Fibroblast of pulmonary artery (primary cell): ENCODE measurements at regions not wholly inside any gene's neighbourhood (a gene's known extent, or its start where the extent isn't known, plus 50 kb on each side); places are given as distances from the start of the nearest gene placed in this dataset.

Experiments
- DNase-seq: peaks from one replicate; pipeline ENCODE4 v3.0.0-alpha.2; 2010; ENCODE audit warnings: low read depth
- H3K4me3 ChIP-seq: replicated peaks from 2 replicates; pipeline ENCODE4 v1.5.1; 2011; ENCODE audit warnings: low read depth, mild to moderate bottlenecking, control low read depth, low read length, moderate library complexity
- TF ChIP-seq, protein P1 (sequence below): IDR thresholded peaks from 2 replicates; pipeline ENCODE4 v1.5.1; 2011; ENCODE audit warnings: mild to moderate bottlenecking, control low read depth, low read length, inconsistent platforms; ENCODE audit errors: missing control alignments

DNA sequence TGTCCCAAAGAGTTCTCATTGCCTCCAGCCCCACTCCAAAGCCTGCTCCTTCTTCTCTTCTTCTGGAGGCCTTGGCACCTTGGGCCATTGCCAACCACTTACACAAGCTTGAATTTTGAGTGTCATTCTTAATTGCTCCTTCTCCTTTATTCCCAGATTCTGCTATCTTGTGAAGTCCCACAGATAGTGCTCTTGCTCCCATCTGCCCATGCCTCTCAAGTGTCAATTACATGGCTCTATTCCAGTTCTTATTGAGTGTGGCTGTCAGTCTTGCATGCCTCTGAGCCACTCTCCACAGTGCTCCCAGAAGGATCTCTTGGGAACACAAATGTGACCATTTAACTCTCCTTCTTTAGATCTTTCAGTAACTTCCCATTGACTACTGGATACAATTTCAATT, 117.3 kb upstream of the SFRP2 start:
- DNase-seq, result no peak
- no peak overlapping the region for H3K4me3 ChIP-seq
- TF ChIP-seq, protein P1, sequence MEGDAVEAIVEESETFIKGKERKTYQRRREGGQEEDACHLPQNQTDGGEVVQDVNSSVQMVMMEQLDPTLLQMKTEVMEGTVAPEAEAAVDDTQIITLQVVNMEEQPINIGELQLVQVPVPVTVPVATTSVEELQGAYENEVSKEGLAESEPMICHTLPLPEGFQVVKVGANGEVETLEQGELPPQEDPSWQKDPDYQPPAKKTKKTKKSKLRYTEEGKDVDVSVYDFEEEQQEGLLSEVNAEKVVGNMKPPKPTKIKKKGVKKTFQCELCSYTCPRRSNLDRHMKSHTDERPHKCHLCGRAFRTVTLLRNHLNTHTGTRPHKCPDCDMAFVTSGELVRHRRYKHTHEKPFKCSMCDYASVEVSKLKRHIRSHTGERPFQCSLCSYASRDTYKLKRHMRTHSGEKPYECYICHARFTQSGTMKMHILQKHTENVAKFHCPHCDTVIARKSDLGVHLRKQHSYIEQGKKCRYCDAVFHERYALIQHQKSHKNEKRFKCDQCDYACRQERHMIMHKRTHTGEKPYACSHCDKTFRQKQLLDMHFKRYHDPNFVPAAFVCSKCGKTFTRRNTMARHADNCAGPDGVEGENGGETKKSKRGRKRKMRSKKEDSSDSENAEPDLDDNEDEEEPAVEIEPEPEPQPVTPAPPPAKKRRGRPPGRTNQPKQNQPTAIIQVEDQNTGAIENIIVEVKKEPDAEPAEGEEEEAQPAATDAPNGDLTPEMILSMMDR, result no peak

GRCh38 chr4:153905231-153905630, 116.3 kb upstream of the SFRP2 start:
- DNase-seq, result no peak
- H3K4me3 ChIP-seq, result no peak overlapping the region
- TF ChIP-seq, protein P1, result no peak

DNA sequence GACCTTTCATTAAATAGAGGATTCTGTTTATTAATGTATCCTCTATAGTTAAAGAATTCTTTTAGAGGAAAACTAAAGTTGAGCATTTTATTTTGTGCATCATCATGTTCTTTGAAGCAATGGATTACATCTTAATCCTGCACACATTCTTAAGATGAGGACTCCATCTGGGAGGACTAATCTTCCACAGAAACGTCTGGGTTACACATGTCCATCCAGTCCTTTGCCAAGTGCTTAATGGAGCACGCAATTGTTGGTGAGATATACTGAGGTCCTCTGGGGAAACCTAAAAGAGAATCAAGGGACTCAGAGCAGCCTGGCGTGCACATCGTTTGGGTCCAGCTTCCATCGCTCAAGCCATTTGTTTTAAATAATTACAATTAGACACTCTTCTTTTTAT, 115.1 kb upstream of the SFRP2 start:
- H3K4me3 ChIP-seq, result no peak overlapping the region
- TF ChIP-seq, protein P1, result no peak
- no peak for DNase-seq

GRCh38 chr4:153901220-153901619, 112.3 kb upstream of the SFRP2 start:
- no peak overlapping the region for H3K4me3 ChIP-seq
- TF ChIP-seq, protein P1, result no peak
- DNase-seq, result no peak

DNA sequence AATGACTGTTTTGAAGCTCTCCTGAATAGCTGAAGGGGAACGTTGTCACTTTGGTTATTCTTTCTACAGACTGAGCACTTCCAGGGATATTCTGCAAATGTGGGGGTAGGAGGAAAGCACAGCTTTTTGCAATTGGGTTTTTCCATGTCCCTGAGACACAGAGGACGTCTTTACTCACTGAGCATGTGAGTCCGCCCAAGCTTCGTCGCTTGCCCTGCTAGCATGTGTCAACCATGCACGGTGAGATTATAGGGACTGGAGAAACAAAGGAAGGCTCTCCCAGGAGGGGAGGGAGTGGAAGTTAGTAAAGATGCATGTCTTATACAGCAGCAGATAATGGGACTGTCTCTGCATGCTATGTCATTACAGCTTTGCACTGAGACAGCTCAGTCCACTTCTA, 111.5 kb upstream of the SFRP2 start:
- no peak for DNase-seq
- TF ChIP-seq, protein P1, result no peak
- H3K4me3 ChIP-seq, result no peak overlapping the region

GRCh38 chr4:153890761-153891160, 101.9 kb upstream of the SFRP2 start:
- DNase-seq, result no peak
- no peak overlapping the region for H3K4me3 ChIP-seq
- TF ChIP-seq, protein P1, result no peak

- no peak overlapping the region for H3K4me3 ChIP-seq
- no peak for DNase-seq
- TF ChIP-seq, protein P1, result no peak
These were observed 98.3 kb upstream of the SFRP2 start for GRCh38 chr4:153887217-153887616.
